Lower leg skin (tissue), 3 donors: ENCODE measurements at regions not wholly inside any gene's neighbourhood (a gene's known extent, or its start where the extent isn't known, plus 50 kb on each side); places are given as distances from the start of the nearest gene placed in this dataset.

Source experiments
- POLR2A ChIP-seq, 2 donors: fragments of 450-650 bp; IDR thresholded peaks; one replicate each; pipeline ENCODE4 v1.6.1; 2016 to 2017; ENCODE audit warnings: antibody characterized with exemption in 2 of 2, mild to moderate bottlenecking in 1 of 2, moderate library complexity in 1 of 2
- TF ChIP-seq, protein P1 (sequence below), 3 donors: fragments of 450-650 bp; IDR thresholded peaks; one replicate each; pipeline ENCODE4 v1.5.1; 2016; ENCODE audit warnings: antibody characterized with exemption in 3 of 3, mild to moderate bottlenecking in 3 of 3, moderate library complexity in 2 of 3

DNA sequence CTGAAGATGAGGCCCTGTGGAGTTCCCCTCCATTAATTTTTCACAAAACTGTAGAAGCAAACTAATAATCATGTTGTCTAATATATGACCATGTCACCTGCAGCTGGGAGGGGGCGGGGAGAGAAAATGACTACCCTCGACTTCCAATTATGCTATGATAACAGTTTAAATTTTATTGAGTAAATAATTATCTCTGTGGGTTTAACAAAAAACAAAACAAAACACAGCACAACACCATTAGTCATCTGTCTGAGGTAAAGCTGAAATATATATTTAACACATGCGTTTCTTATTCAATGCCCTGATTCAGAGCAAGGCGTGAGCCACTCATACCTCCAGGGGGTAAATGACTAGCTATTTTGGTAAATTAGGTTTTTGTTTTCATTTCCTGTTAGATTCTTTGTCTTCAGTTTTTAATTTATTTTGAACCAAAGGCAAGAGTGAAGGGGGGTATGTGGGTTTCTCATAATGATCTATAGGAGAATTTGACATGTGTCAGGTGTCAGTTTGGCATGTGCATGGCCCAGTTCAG, 77.4 kb upstream of the ZCCHC2 start:
- TF ChIP-seq POLR2A (IDR thresholded peaks at IDR 0.05) = no peak
- TF ChIP-seq, protein P1, sequence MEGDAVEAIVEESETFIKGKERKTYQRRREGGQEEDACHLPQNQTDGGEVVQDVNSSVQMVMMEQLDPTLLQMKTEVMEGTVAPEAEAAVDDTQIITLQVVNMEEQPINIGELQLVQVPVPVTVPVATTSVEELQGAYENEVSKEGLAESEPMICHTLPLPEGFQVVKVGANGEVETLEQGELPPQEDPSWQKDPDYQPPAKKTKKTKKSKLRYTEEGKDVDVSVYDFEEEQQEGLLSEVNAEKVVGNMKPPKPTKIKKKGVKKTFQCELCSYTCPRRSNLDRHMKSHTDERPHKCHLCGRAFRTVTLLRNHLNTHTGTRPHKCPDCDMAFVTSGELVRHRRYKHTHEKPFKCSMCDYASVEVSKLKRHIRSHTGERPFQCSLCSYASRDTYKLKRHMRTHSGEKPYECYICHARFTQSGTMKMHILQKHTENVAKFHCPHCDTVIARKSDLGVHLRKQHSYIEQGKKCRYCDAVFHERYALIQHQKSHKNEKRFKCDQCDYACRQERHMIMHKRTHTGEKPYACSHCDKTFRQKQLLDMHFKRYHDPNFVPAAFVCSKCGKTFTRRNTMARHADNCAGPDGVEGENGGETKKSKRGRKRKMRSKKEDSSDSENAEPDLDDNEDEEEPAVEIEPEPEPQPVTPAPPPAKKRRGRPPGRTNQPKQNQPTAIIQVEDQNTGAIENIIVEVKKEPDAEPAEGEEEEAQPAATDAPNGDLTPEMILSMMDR (IDR thresholded peaks at IDR 0.05) = no peak
